DND-41 (cell line): ENCODE measurements at regions not wholly inside any gene's neighbourhood (a gene's known extent, or its start where the extent isn't known, plus 50 kb on each side); places are given as distances from the start of the nearest gene placed in this dataset.
"Not testable (repeated sequence)": the region's sequence is repeated elsewhere in the genome, so short reads cannot be mapped to it uniquely, and the experiment has no call there.

ENCODE experiments used
- ATAC-seq: fragments of 200-7000 bp; cut with Tn5 transposase; 3 replicates; pipeline ENCODE4 v1.9.1; 2021; ENCODE audit warnings: low read depth; ENCODE audit not compliant: insufficient read depth
- DNase-seq: peaks from one replicate; pipeline ENCODE4 v3.0.0-alpha.2; 2020
- H2AFZ ChIP-seq: 2 replicates; pipeline ENCODE4 v1.6.0; 2012; ENCODE audit warnings: low read depth, low read length
- H3K27ac ChIP-seq: 2 replicates; pipeline ENCODE4 v1.5.1; 2012; ENCODE audit warnings: low read length, inconsistent platforms
- H3K27me3 ChIP-seq: fragments of 200-600 bp; sonication (generic); 2 replicates; pipeline ENCODE4 v1.6.0; 2012; ENCODE audit warnings: low read length, mild to moderate bottlenecking, inconsistent platforms; ENCODE audit not compliant: insufficient read depth, poor library complexity
- H3K36me3 ChIP-seq: 2 replicates; pipeline ENCODE4 v1.5.1; 2012; ENCODE audit warnings: low read length, inconsistent platforms; ENCODE audit not compliant: insufficient read depth
- H3K4me1 ChIP-seq: 2 replicates; pipeline ENCODE4 v1.5.1; 2012; ENCODE audit warnings: mild to moderate bottlenecking, low read length; ENCODE audit not compliant: insufficient read depth
- H3K4me2 ChIP-seq: 2 replicates; pipeline ENCODE4 v1.6.0; 2012; ENCODE audit warnings: mild to moderate bottlenecking, moderate library complexity, low read length, inconsistent platforms; ENCODE audit not compliant: insufficient read depth
- H3K4me3 ChIP-seq, 2 experiments: fragments of 200-600 bp in 1 of 2; shearing (Covaris generic) in 1 of 2; 2 replicates each; pipeline ENCODE4 v1.5.1; 2012 to 2016; ENCODE audit warnings: inconsistent platforms in 2 of 2, low read length in 2 of 2, mild to moderate bottlenecking in 2 of 2, low read depth in 1 of 2, moderate library complexity in 1 of 2
- H3K79me2 ChIP-seq: 2 replicates; pipeline ENCODE4 v1.6.0; 2012; ENCODE audit warnings: low read length, inconsistent platforms; ENCODE audit not compliant: insufficient read depth
- H3K9ac ChIP-seq: 2 replicates; pipeline ENCODE4 v1.6.0; 2012; ENCODE audit warnings: low read depth, mild to moderate bottlenecking, inconsistent platforms, low read length, moderate library complexity
- H3K9me3 ChIP-seq: 2 replicates; pipeline ENCODE4 v1.5.1; 2012; ENCODE audit warnings: low read length, moderate library complexity, mild to moderate bottlenecking, inconsistent platforms; ENCODE audit not compliant: insufficient read depth, severe bottlenecking
- H4K20me1 ChIP-seq: 2 replicates; pipeline ENCODE4 v1.6.0; 2012; ENCODE audit warnings: low read length; ENCODE audit not compliant: insufficient read depth
- CTCF ChIP-seq: IDR thresholded peaks from 2 replicates; pipeline ENCODE4 v1.5.1; 2012; ENCODE audit warnings: borderline replicate concordance, low read length, moderate library complexity, mild to moderate bottlenecking; ENCODE audit not compliant: poor library complexity, severe bottlenecking; ENCODE audit errors: extremely low read depth
- EZH2 ChIP-seq: IDR thresholded peaks from 3 replicates; pipeline ENCODE4 v1.6.1; 2012; ENCODE audit warnings: borderline replicate concordance, low read depth, mild to moderate bottlenecking, moderate library complexity, low read length, inconsistent platforms; ENCODE audit not compliant: severe bottlenecking

GRCh38 chr9:20236676-20237075, 385.6 kb downstream of the MLLT3 start:
- H3K4me2 ChIP-seq = no peak overlapping the region

DNA sequence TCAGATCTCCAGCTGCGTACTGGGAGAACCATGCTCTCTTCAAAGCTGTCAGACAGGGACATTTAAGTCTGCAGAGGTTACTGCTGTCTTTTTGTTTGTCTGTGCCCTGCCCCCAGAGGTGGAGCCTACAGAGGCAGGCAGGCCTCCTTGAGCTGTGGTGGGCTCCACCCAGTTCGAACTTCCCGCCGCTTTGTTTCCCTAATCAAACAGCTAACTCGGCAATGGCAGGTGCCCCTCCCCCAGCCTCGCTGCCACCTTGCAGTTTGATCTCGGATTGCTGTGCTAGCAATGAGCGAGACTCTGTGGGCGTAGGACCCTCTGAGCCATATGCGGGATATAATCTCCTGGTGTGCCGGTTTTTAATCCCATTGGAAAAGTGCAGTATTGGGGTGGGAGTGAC, 387.1 kb downstream of the MLLT3 start:
- H3K4me3 ChIP-seq, H2AFZ ChIP-seq, H3K36me3 ChIP-seq, H3K27ac ChIP-seq, H4K20me1 ChIP-seq, ATAC-seq, H3K4me1 ChIP-seq, H3K9ac ChIP-seq, H3K9me3 ChIP-seq, DNase-seq, H3K27me3 ChIP-seq, H3K79me2 ChIP-seq, H3K4me2 ChIP-seq: not testable (repeated sequence)

More at GRCh38 chr9:20236676-20237075, 385.6 kb downstream of the MLLT3 start:
- Histone ChIP-seq H3K27me3 (no peaks in the 10 kb centered on the region), H3K36me3 (no peaks in the 10 kb centered on the region), H4K20me1 (no peaks in the 10 kb centered on the region), H3K4me3 (no peak overlapping the region), H3K9me3 (peaks cover 5% of the 10 kb centered on the region), H3K79me2 (no peaks in the 10 kb centered on the region), H3K27ac (no peak overlapping the region), H2AFZ (no peak overlapping the region), H3K9ac (no peak overlapping the region), H3K4me1 (peaks cover 10% of the 10 kb centered on the region)
- no peak for ATAC-seq
- DNase-seq = no peak
- no peak for TF ChIP-seq EZH2

DNA sequence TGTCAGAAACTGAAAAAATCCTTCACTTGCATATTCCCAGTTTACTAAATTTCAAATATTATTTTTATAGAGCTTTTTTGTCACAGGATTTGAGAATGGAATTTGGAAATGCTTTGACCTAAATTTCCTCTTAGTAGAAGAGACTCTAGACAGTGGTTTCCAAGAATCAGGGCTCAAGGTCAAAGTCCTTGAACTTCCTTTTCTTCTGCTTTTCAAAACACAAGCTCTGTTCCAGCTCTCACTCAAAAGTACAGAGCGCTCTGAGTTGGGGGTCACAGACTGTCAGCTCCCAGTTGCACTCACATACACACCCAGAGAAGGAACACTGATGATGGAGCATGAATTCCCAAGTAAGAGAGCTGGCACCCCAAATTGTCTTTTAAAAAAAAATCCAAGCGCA, 394.2 kb downstream of the MLLT3 start:
- Histone ChIP-seq H2AFZ (no peak overlapping the region; the same call in 1 of the 2 replicates), H3K27me3 (no peaks in the 10 kb centered on the region), H3K9me3 (no peaks in the 10 kb centered on the region), H3K4me2 (no peak overlapping the region), H3K9ac (no peak overlapping the region), H3K79me2 (no peaks in the 10 kb centered on the region), H3K4me1 (peaks cover 59% of the 10 kb centered on the region), H3K4me3 (no peak overlapping the region), H4K20me1 (no peaks in the 10 kb centered on the region), H3K36me3 (no peaks in the 10 kb centered on the region), H3K27ac (peak overlapping the region; percentile 38; the same call in 1 of the 2 replicates)
- TF ChIP-seq EZH2 = no peak
- TF ChIP-seq CTCF = no peak
- ATAC-seq (peak; percentile 42; the same call in 2 of the 3 replicates), DNase-seq (no peak)

DNA sequence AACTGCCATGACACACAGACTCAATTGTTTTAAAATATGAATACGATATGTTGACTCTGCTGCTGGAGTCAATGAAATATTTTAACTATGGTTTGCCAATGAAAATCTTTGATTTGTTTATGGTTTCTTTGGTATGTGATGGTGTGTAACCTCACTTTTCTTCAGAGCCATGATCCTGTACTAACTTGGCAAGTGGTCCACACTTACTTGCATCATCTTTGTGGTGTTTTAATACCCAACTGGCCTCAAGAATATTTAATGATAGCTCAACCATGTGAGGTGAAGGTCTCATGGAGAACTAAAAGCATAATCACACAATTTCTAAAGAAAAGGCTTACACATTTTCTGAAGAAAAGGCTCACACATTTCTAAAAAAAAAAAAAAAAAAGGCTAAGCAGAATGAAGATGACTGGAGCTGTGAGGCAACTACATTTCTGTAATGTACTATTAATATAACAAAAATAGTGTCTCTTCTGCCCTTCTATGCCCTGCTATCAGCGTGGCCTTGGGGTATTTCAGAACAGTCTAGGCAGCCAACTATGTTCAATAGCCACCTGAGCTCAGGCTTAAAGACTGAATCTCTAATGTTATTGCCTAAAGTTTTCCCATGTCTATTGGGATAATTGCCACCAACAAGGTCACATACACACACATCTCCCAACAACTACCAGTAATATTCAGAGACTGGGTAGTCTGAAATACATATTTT, 395.0 kb downstream of the MLLT3 start:
- Histone ChIP-seq H3K4me2 (no peak overlapping the region), H2AFZ (no peak overlapping the region), H3K9me3 (no peaks in the 10 kb centered on the region), H3K79me2 (no peaks in the 10 kb centered on the region), H3K27ac (no peak overlapping the region), H3K27me3 (no peaks in the 10 kb centered on the region), H3K9ac (no peak overlapping the region), H3K4me1 (peaks cover 64% of the 10 kb centered on the region), H3K4me3 (no peak overlapping the region), H4K20me1 (no peaks in the 10 kb centered on the region), H3K36me3 (no peaks in the 10 kb centered on the region)
- TF ChIP-seq CTCF (no peak), EZH2 (no peak)
- ATAC-seq (no peak), DNase-seq (no peak)
